H1 (cell line): ENCODE measurements at regions not wholly inside any gene's neighbourhood (a gene's known extent, or its start where the extent isn't known, plus 50 kb on each side); places are given as distances from the start of the nearest gene placed in this dataset.

Source experiments
- CTCF ChIA-PET: fragments of 300-600 bp; sonication (Branson Sonifier 250); formaldehyde crosslinking; loops from one replicate; lab custom pipeline; 2021; ENCODE audit not compliant: partially characterized antibody; lab: Charles Lee
- POLR2A ChIA-PET: fragments of 300-600 bp; sonication (Branson Sonifier 250); formaldehyde crosslinking; loops from one replicate; lab custom pipeline; 2021; ENCODE audit warnings: inconsistent platforms; ENCODE audit not compliant: partially characterized antibody; lab: Charles Lee
- DNase-seq, 2 experiments: peaks; one replicate each; pipeline versions ENCODE4 v3.0.0 to v3.0.0-alpha.2; 2010 to 2022; ENCODE audit warnings: low spot score in 2 of 2, low read depth in 1 of 2, mixed read lengths in 1 of 2
- FAIRE-seq: peaks from 2 replicates; lab custom pipeline; 2011; peaks lifted over from hg19 to GRCh38; lab: Jason Lieb, UNC
- H2AFZ ChIP-seq: 2 replicates; pipeline ENCODE4 v1.8.1; 2012; ENCODE audit warnings: low read length, inconsistent platforms
- H2AK5ac ChIP-seq: 2 replicates; pipeline ENCODE4 v1.6.1; 2013; ENCODE audit warnings: low read depth, low read length
- H2BK120ac ChIP-seq: replicated peaks from 2 replicates; pipeline ENCODE3; 2013; ENCODE audit warnings: low read depth, low read length, inconsistent platforms
- H2BK12ac ChIP-seq: 2 replicates; pipeline ENCODE4 v1.6.1; 2013; ENCODE audit warnings: low read depth, low read length
- H2BK15ac ChIP-seq: 2 replicates; pipeline ENCODE4 v1.6.1; 2013; ENCODE audit warnings: low read length
- H2BK20ac ChIP-seq: 2 replicates; pipeline ENCODE4 v1.6.1; 2013; ENCODE audit warnings: low read length
- H2BK5ac ChIP-seq: 2 replicates; pipeline ENCODE4 v1.6.1; 2013; ENCODE audit warnings: low read depth, low read length
- H3K14ac ChIP-seq: 2 replicates; pipeline ENCODE4 v1.6.1; 2013; ENCODE audit warnings: inconsistent platforms; ENCODE audit not compliant: insufficient read length
- H3K18ac ChIP-seq: 2 replicates; pipeline ENCODE4 v1.6.1; 2013; ENCODE audit warnings: low read length; ENCODE audit errors: extremely low read depth
- H3K23ac ChIP-seq: 2 replicates; pipeline ENCODE4 v1.6.1; 2013; ENCODE audit warnings: inconsistent platforms; ENCODE audit not compliant: insufficient read length
- H3K23me2 ChIP-seq: 2 replicates; pipeline ENCODE4 v1.6.1; 2013; ENCODE audit warnings: low read depth, low read length
- H3K27ac ChIP-seq: 2 replicates; pipeline ENCODE4 v1.6.1; 2011; ENCODE audit warnings: low read depth, low read length, inconsistent platforms
- H3K27me3 ChIP-seq, 4 experiments: replicated peaks in 1 of 4; 1 replicate in 1 of 4; 2 replicates in 3 of 4; pipeline versions ENCODE4 v1.6.1 to v1.8.1; 2011 to 2013; ENCODE audit warnings: low read length in 3 of 4, mild to moderate bottlenecking in 3 of 4, inconsistent platforms in 2 of 4, mixed read lengths in 2 of 4, moderate library complexity in 1 of 4; ENCODE audit not compliant: control insufficient read depth in 3 of 4, insufficient read depth in 3 of 4; ENCODE audit errors: extremely low read depth in 1 of 4
- H3K36me3 ChIP-seq, 4 experiments: 2 replicates each; pipeline versions ENCODE4 v1.6.1 to v1.8.1; 2011 to 2013; ENCODE audit warnings: mild to moderate bottlenecking in 4 of 4, low read length in 3 of 4, moderate library complexity in 2 of 4, control low read depth in 1 of 4, inconsistent platforms in 1 of 4; ENCODE audit not compliant: insufficient read depth in 4 of 4, control insufficient read depth in 2 of 4
- H3K4ac ChIP-seq: replicated peaks from 2 replicates; pipeline ENCODE3; 2013; ENCODE audit warnings: low read length, low read depth, mixed read lengths, inconsistent platforms; ENCODE audit not compliant: insufficient read length
- H3K4me1 ChIP-seq, 4 experiments: replicated peaks in 1 of 4; 1 replicate in 1 of 4; 2 replicates in 3 of 4; pipeline versions ENCODE4 v1.6.1 to v1.8.1; 2011 to 2013; ENCODE audit warnings: low read length in 3 of 4, inconsistent platforms in 2 of 4, mixed read lengths in 1 of 4; ENCODE audit not compliant: insufficient read depth in 4 of 4, control insufficient read depth in 3 of 4
- H3K4me2 ChIP-seq, 2 experiments: 2 replicates each; pipeline versions ENCODE4 v1.6.1 to v1.8.1; 2011 to 2013; ENCODE audit warnings: low read depth in 2 of 2, low read length in 2 of 2, control low read depth in 1 of 2, inconsistent platforms in 1 of 2, mild to moderate bottlenecking in 1 of 2; ENCODE audit not compliant: insufficient read depth in 1 of 2
- H3K4me3 ChIP-seq, 4 experiments: fragments of 200-600, 300-600 bp in 1 of 4; sonication (generic), shearing (Covaris generic), sonication (Bioruptor Twin) in 1 of 4; 2 replicates each; pipeline versions ENCODE4 v1.5.1 to v1.8.1; 2011 to 2016; ENCODE audit warnings: low read length in 4 of 4, low read depth in 3 of 4, control low read depth in 2 of 4, inconsistent platforms in 2 of 4, mild to moderate bottlenecking in 2 of 4, mixed read lengths in 1 of 4, moderate library complexity in 1 of 4; ENCODE audit not compliant: insufficient read depth in 2 of 4; ENCODE audit errors: extremely low read depth in 1 of 4
- H3K56ac ChIP-seq: replicated peaks from 2 replicates; pipeline ENCODE3; 2013; ENCODE audit warnings: low read depth, mild to moderate bottlenecking, mixed read lengths, low read length, inconsistent platforms; ENCODE audit not compliant: insufficient read length
- H3K79me1 ChIP-seq: 2 replicates; pipeline ENCODE4 v1.6.1; 2013; ENCODE audit warnings: low read depth, low read length, control low read depth
- H3K79me2 ChIP-seq, 2 experiments: 2 replicates each; pipeline versions ENCODE4 v1.6.1 to v1.8.1; 2012 to 2013; ENCODE audit warnings: low read length in 2 of 2, mild to moderate bottlenecking in 2 of 2, inconsistent platforms in 1 of 2; ENCODE audit not compliant: insufficient read depth in 2 of 2, control insufficient read depth in 1 of 2
- H3K9ac ChIP-seq, 4 experiments: replicated peaks in 1 of 4; 1 replicate in 1 of 4; 2 replicates in 3 of 4; pipeline versions ENCODE4 v1.6.1 to v1.8.1; 2011 to 2013; ENCODE audit warnings: low read depth in 3 of 4, low read length in 3 of 4, control low read depth in 2 of 4, mild to moderate bottlenecking in 2 of 4, moderate library complexity in 2 of 4, inconsistent platforms in 1 of 4; ENCODE audit errors: extremely low read depth in 1 of 4
- H3K9me3 ChIP-seq, 2 experiments: 2 replicates each; pipeline versions ENCODE4 v1.6.1 to v1.8.1; 2012 to 2013; ENCODE audit warnings: mild to moderate bottlenecking in 2 of 2, moderate library complexity in 2 of 2, control low read depth in 1 of 2, inconsistent platforms in 1 of 2, low read depth in 1 of 2, low read length in 1 of 2, mixed read lengths in 1 of 2; ENCODE audit not compliant: insufficient read depth in 2 of 2
- H4K20me1 ChIP-seq, 2 experiments: replicated peaks in 1 of 2; 2 replicates each; pipeline versions ENCODE3 to v1.8.1; 2011 to 2013; ENCODE audit warnings: inconsistent platforms in 2 of 2, low read length in 2 of 2, mild to moderate bottlenecking in 1 of 2; ENCODE audit not compliant: insufficient read depth in 2 of 2, control insufficient read depth in 1 of 2
- H4K5ac ChIP-seq: 2 replicates; pipeline ENCODE4 v1.6.1; 2013; ENCODE audit warnings: low read length, low read depth, mixed read lengths, inconsistent platforms; ENCODE audit not compliant: insufficient read length
- H4K8ac ChIP-seq: 2 replicates; pipeline ENCODE4 v1.8.0; 2013; ENCODE audit warnings: mild to moderate bottlenecking, moderate library complexity, low read length, inconsistent platforms; ENCODE audit not compliant: insufficient read depth; ENCODE audit errors: extremely low read depth
- H4K91ac ChIP-seq: replicated peaks from 2 replicates; pipeline ENCODE3; 2013; ENCODE audit warnings: low read length, mixed read lengths, inconsistent platforms; ENCODE audit not compliant: insufficient read length
- EP300 ChIP-seq, 2 experiments: IDR thresholded peaks; 1 replicate in 1 of 2; 2 replicates in 1 of 2; pipeline ENCODE4 v1.6.1; 2011 to 2012; ENCODE audit warnings: low read depth in 2 of 2, low read length in 2 of 2, mild to moderate bottlenecking in 2 of 2, borderline replicate concordance in 1 of 2, inconsistent platforms in 1 of 2, moderate library complexity in 1 of 2
- MAFK ChIP-seq: IDR thresholded peaks from 2 replicates; pipeline ENCODE4 v1.6.1; 2012; ENCODE audit warnings: low read depth, mild to moderate bottlenecking, improper control_type of control experiment, low read length
- NANOG ChIP-seq: IDR thresholded peaks from 2 replicates; pipeline ENCODE4 v1.6.1; 2011; ENCODE audit warnings: low read length, low read depth, mild to moderate bottlenecking, inconsistent platforms; ENCODE audit not compliant: insufficient read depth, poor library complexity, severe bottlenecking
- YY1 ChIP-seq: IDR thresholded peaks from 2 replicates; pipeline ENCODE4 v1.6.1; 2011; ENCODE audit warnings: low read depth, mild to moderate bottlenecking, low read length
- WGBS, 2 experiments: shearing (Covaris generic) in 1 of 2; methylation state at CpG; one replicate each; pipeline versions ENCODE4 v1.1.6 to v1.1.7; 2013 to 2015; ENCODE audit warnings: low lambda C conversion rate in 2 of 2, mixed read lengths in 2 of 2, inconsistent platforms in 1 of 2, low coverage in 1 of 2, missing lambda C conversion rate in 1 of 2; ENCODE audit not compliant: insufficient replicate concordance in 2 of 2, insufficient coverage in 1 of 2, insufficient read length in 1 of 2; ENCODE audit errors: extremely low coverage in 1 of 2, missing lambda C conversion rate in 1 of 2; 5-methylcytosine and 5-hydroxymethylcytosine counted together

GRCh38 chr16:79769270-79769927 lies 168.9 kb upstream of the MAF start:
- H2AFZ ChIP-seq: no peak overlapping the region
- no peaks in the 10 kb centered on the region for H3K79me1 ChIP-seq
- H4K91ac ChIP-seq: no peak overlapping the region
- no peak overlapping the region for H3K4ac ChIP-seq
- no peak overlapping the region for H2BK20ac ChIP-seq
- no peak overlapping the region for H3K18ac ChIP-seq
- ChIA-PET POLR2A (interaction anchor here (0.7 to 1.0 kb wide), 2 partner anchors 17 to 340 kb away, joined by 3 read pairs; no protein-coding TSS in a partner anchor), CTCF (interaction anchor here (0.7 to 2.1 kb wide), 9 partner anchors 9 to 681 kb away, joined by 3 to 6 read pairs (median 3); no protein-coding TSS in a partner anchor)
- H3K9me3 ChIP-seq: no peaks in the 10 kb centered on the region
- 90% methylated on average over 4 of the region's 4 CpGs; no CpG with 5 or more reads in 1 of the 2 experiments for WGBS, 2 experiments
- FAIRE-seq (no peak), DNase-seq (no peak)
- H3K4me3 ChIP-seq: no peak overlapping the region
- peaks cover 0 to 3% (median 0%) of the 10 kb centered on the region in 4 experiments; a peak in 2 of 7 replicates for H3K27me3 ChIP-seq
- H3K79me2 ChIP-seq: no peaks in the 10 kb centered on the region
- no peak overlapping the region for H4K5ac ChIP-seq
- no peak overlapping the region for H3K9ac ChIP-seq
- peaks cover 0 to 11% (median 2%) of the 10 kb centered on the region in 4 experiments; a peak in 4 of 7 replicates for H3K4me1 ChIP-seq
- no peak overlapping the region for H2BK12ac ChIP-seq
- no peak overlapping the region for H2BK120ac ChIP-seq
- no peak overlapping the region for H4K8ac ChIP-seq
- H2AK5ac ChIP-seq: no peak overlapping the region
- H3K23ac ChIP-seq: no peak overlapping the region
- no peaks in the 10 kb centered on the region for H4K20me1 ChIP-seq
- H3K36me3 ChIP-seq: no peaks in the 10 kb centered on the region
- H3K14ac ChIP-seq: no peak overlapping the region
- H2BK15ac ChIP-seq: no peak overlapping the region
- no peak overlapping the region for H2BK5ac ChIP-seq
- H3K56ac ChIP-seq: no peak overlapping the region
- H3K27ac ChIP-seq: no peak overlapping the region
- peak overlapping the region in 1 of 2 experiments; percentile 81; a peak in 1 of 4 replicates for H3K4me2 ChIP-seq
- peaks cover 4% of the 10 kb centered on the region; the same call in 1 of the 2 replicates for H3K23me2 ChIP-seq
- TF ChIP-seq NANOG (no peak), EP300 (IDR thresholded peaks at IDR 0.05; ENCODE audit: borderline replicate concordance in 1 of 2, low read depth in 2 of 2, low read length in 2 of 2) (no peak), MAFK (no peak), YY1 (no peak)
